H1 (cell line): ENCODE measurements at regions not wholly inside any gene's neighbourhood (a gene's known extent, or its start where the extent isn't known, plus 50 kb on each side); places are given as distances from the start of the nearest gene placed in this dataset.

Experiments
- CTCF ChIA-PET: fragments of 300-600 bp; sonication (Branson Sonifier 250); formaldehyde crosslinking; loops from one replicate; lab custom pipeline; 2021; ENCODE audit not compliant: partially characterized antibody; lab: Charles Lee
- POLR2A ChIA-PET: fragments of 300-600 bp; sonication (Branson Sonifier 250); formaldehyde crosslinking; loops from one replicate; lab custom pipeline; 2021; ENCODE audit warnings: inconsistent platforms; ENCODE audit not compliant: partially characterized antibody; lab: Charles Lee
- DNase-seq, 2 experiments: peaks; one replicate each; pipeline versions ENCODE4 v3.0.0 to v3.0.0-alpha.2; 2010 to 2022; ENCODE audit warnings: low spot score in 2 of 2, low read depth in 1 of 2, mixed read lengths in 1 of 2
- FAIRE-seq: peaks from 2 replicates; lab custom pipeline; 2011; peaks lifted over from hg19 to GRCh38; lab: Jason Lieb, UNC
- H2AFZ ChIP-seq: 2 replicates; pipeline ENCODE4 v1.8.1; 2012; ENCODE audit warnings: low read length, inconsistent platforms
- H2AK5ac ChIP-seq: 2 replicates; pipeline ENCODE4 v1.6.1; 2013; ENCODE audit warnings: low read depth, low read length
- H2BK120ac ChIP-seq: replicated peaks from 2 replicates; pipeline ENCODE3; 2013; ENCODE audit warnings: low read depth, low read length, inconsistent platforms
- H2BK12ac ChIP-seq: 2 replicates; pipeline ENCODE4 v1.6.1; 2013; ENCODE audit warnings: low read depth, low read length
- H2BK15ac ChIP-seq: 2 replicates; pipeline ENCODE4 v1.6.1; 2013; ENCODE audit warnings: low read length
- H2BK20ac ChIP-seq: 2 replicates; pipeline ENCODE4 v1.6.1; 2013; ENCODE audit warnings: low read length
- H2BK5ac ChIP-seq: 2 replicates; pipeline ENCODE4 v1.6.1; 2013; ENCODE audit warnings: low read depth, low read length
- H3K14ac ChIP-seq: 2 replicates; pipeline ENCODE4 v1.6.1; 2013; ENCODE audit warnings: inconsistent platforms; ENCODE audit not compliant: insufficient read length
- H3K18ac ChIP-seq: 2 replicates; pipeline ENCODE4 v1.6.1; 2013; ENCODE audit warnings: low read length; ENCODE audit errors: extremely low read depth
- H3K23ac ChIP-seq: 2 replicates; pipeline ENCODE4 v1.6.1; 2013; ENCODE audit warnings: inconsistent platforms; ENCODE audit not compliant: insufficient read length
- H3K23me2 ChIP-seq: 2 replicates; pipeline ENCODE4 v1.6.1; 2013; ENCODE audit warnings: low read depth, low read length
- H3K27ac ChIP-seq: 2 replicates; pipeline ENCODE4 v1.6.1; 2011; ENCODE audit warnings: low read depth, low read length, inconsistent platforms
- H3K27me3 ChIP-seq, 4 experiments: replicated peaks in 1 of 4; 1 replicate in 1 of 4; 2 replicates in 3 of 4; pipeline versions ENCODE4 v1.6.1 to v1.8.1; 2011 to 2013; ENCODE audit warnings: low read length in 3 of 4, mild to moderate bottlenecking in 3 of 4, inconsistent platforms in 2 of 4, mixed read lengths in 2 of 4, moderate library complexity in 1 of 4; ENCODE audit not compliant: control insufficient read depth in 3 of 4, insufficient read depth in 3 of 4; ENCODE audit errors: extremely low read depth in 1 of 4
- H3K36me3 ChIP-seq, 4 experiments: 2 replicates each; pipeline versions ENCODE4 v1.6.1 to v1.8.1; 2011 to 2013; ENCODE audit warnings: mild to moderate bottlenecking in 4 of 4, low read length in 3 of 4, moderate library complexity in 2 of 4, control low read depth in 1 of 4, inconsistent platforms in 1 of 4; ENCODE audit not compliant: insufficient read depth in 4 of 4, control insufficient read depth in 2 of 4
- H3K4ac ChIP-seq: replicated peaks from 2 replicates; pipeline ENCODE3; 2013; ENCODE audit warnings: low read length, low read depth, mixed read lengths, inconsistent platforms; ENCODE audit not compliant: insufficient read length
- H3K4me1 ChIP-seq, 4 experiments: replicated peaks in 1 of 4; 1 replicate in 1 of 4; 2 replicates in 3 of 4; pipeline versions ENCODE4 v1.6.1 to v1.8.1; 2011 to 2013; ENCODE audit warnings: low read length in 3 of 4, inconsistent platforms in 2 of 4, mixed read lengths in 1 of 4; ENCODE audit not compliant: insufficient read depth in 4 of 4, control insufficient read depth in 3 of 4
- H3K4me2 ChIP-seq, 2 experiments: 2 replicates each; pipeline versions ENCODE4 v1.6.1 to v1.8.1; 2011 to 2013; ENCODE audit warnings: low read depth in 2 of 2, low read length in 2 of 2, control low read depth in 1 of 2, inconsistent platforms in 1 of 2, mild to moderate bottlenecking in 1 of 2; ENCODE audit not compliant: insufficient read depth in 1 of 2
- H3K4me3 ChIP-seq, 4 experiments: fragments of 200-600, 300-600 bp in 1 of 4; sonication (generic), shearing (Covaris generic), sonication (Bioruptor Twin) in 1 of 4; 2 replicates each; pipeline versions ENCODE4 v1.5.1 to v1.8.1; 2011 to 2016; ENCODE audit warnings: low read length in 4 of 4, low read depth in 3 of 4, control low read depth in 2 of 4, inconsistent platforms in 2 of 4, mild to moderate bottlenecking in 2 of 4, mixed read lengths in 1 of 4, moderate library complexity in 1 of 4; ENCODE audit not compliant: insufficient read depth in 2 of 4; ENCODE audit errors: extremely low read depth in 1 of 4
- H3K56ac ChIP-seq: replicated peaks from 2 replicates; pipeline ENCODE3; 2013; ENCODE audit warnings: low read depth, mild to moderate bottlenecking, mixed read lengths, low read length, inconsistent platforms; ENCODE audit not compliant: insufficient read length
- H3K79me1 ChIP-seq: 2 replicates; pipeline ENCODE4 v1.6.1; 2013; ENCODE audit warnings: low read depth, low read length, control low read depth
- H3K79me2 ChIP-seq, 2 experiments: 2 replicates each; pipeline versions ENCODE4 v1.6.1 to v1.8.1; 2012 to 2013; ENCODE audit warnings: low read length in 2 of 2, mild to moderate bottlenecking in 2 of 2, inconsistent platforms in 1 of 2; ENCODE audit not compliant: insufficient read depth in 2 of 2, control insufficient read depth in 1 of 2
- H3K9ac ChIP-seq, 4 experiments: replicated peaks in 1 of 4; 1 replicate in 1 of 4; 2 replicates in 3 of 4; pipeline versions ENCODE4 v1.6.1 to v1.8.1; 2011 to 2013; ENCODE audit warnings: low read depth in 3 of 4, low read length in 3 of 4, control low read depth in 2 of 4, mild to moderate bottlenecking in 2 of 4, moderate library complexity in 2 of 4, inconsistent platforms in 1 of 4; ENCODE audit errors: extremely low read depth in 1 of 4
- H3K9me3 ChIP-seq, 2 experiments: 2 replicates each; pipeline versions ENCODE4 v1.6.1 to v1.8.1; 2012 to 2013; ENCODE audit warnings: mild to moderate bottlenecking in 2 of 2, moderate library complexity in 2 of 2, control low read depth in 1 of 2, inconsistent platforms in 1 of 2, low read depth in 1 of 2, low read length in 1 of 2, mixed read lengths in 1 of 2; ENCODE audit not compliant: insufficient read depth in 2 of 2
- H4K20me1 ChIP-seq, 2 experiments: replicated peaks in 1 of 2; 2 replicates each; pipeline versions ENCODE3 to v1.8.1; 2011 to 2013; ENCODE audit warnings: inconsistent platforms in 2 of 2, low read length in 2 of 2, mild to moderate bottlenecking in 1 of 2; ENCODE audit not compliant: insufficient read depth in 2 of 2, control insufficient read depth in 1 of 2
- H4K5ac ChIP-seq: 2 replicates; pipeline ENCODE4 v1.6.1; 2013; ENCODE audit warnings: low read length, low read depth, mixed read lengths, inconsistent platforms; ENCODE audit not compliant: insufficient read length
- H4K8ac ChIP-seq: 2 replicates; pipeline ENCODE4 v1.8.0; 2013; ENCODE audit warnings: mild to moderate bottlenecking, moderate library complexity, low read length, inconsistent platforms; ENCODE audit not compliant: insufficient read depth; ENCODE audit errors: extremely low read depth
- H4K91ac ChIP-seq: replicated peaks from 2 replicates; pipeline ENCODE3; 2013; ENCODE audit warnings: low read length, mixed read lengths, inconsistent platforms; ENCODE audit not compliant: insufficient read length
- MAFK ChIP-seq: IDR thresholded peaks from 2 replicates; pipeline ENCODE4 v1.6.1; 2012; ENCODE audit warnings: low read depth, mild to moderate bottlenecking, improper control_type of control experiment, low read length
- RAD21 ChIP-seq, 2 experiments: IDR thresholded peaks in 1 of 2; conservative IDR thresholded peaks in 1 of 2; 2 replicates each; pipeline ENCODE4 v1.6.1; 2011; ENCODE audit warnings: low read depth in 2 of 2, low read length in 2 of 2, improper control_type of control experiment in 1 of 2, inconsistent platforms in 1 of 2, mild to moderate bottlenecking in 1 of 2, moderate library complexity in 1 of 2
- WGBS, 2 experiments: shearing (Covaris generic) in 1 of 2; methylation state at CpG; one replicate each; pipeline versions ENCODE4 v1.1.6 to v1.1.7; 2013 to 2015; ENCODE audit warnings: low lambda C conversion rate in 2 of 2, mixed read lengths in 2 of 2, inconsistent platforms in 1 of 2, low coverage in 1 of 2, missing lambda C conversion rate in 1 of 2; ENCODE audit not compliant: insufficient replicate concordance in 2 of 2, insufficient coverage in 1 of 2, insufficient read length in 1 of 2; ENCODE audit errors: extremely low coverage in 1 of 2, missing lambda C conversion rate in 1 of 2; 5-methylcytosine and 5-hydroxymethylcytosine counted together

- H3K23me2 ChIP-seq, result no peaks in the 10 kb centered on the region; the same call in 1 of the 2 replicates
- no peaks in the 10 kb centered on the region for H3K27me3 ChIP-seq
- no peak overlapping the region for H4K5ac ChIP-seq
- H2AFZ ChIP-seq, result no peak overlapping the region
- H4K20me1 ChIP-seq, result no peaks in the 10 kb centered on the region
- H3K23ac ChIP-seq, result no peak overlapping the region
- no peak overlapping the region for H2BK20ac ChIP-seq
- no peak overlapping the region for H3K14ac ChIP-seq
- H3K9ac ChIP-seq, result no peak overlapping the region
- no peaks in the 10 kb centered on the region for H3K79me1 ChIP-seq
- no peak overlapping the region for H2BK15ac ChIP-seq
- no peak for DNase-seq
- no peaks in the 10 kb centered on the region for H3K79me2 ChIP-seq
- WGBS, 2 experiments, result 93% methylated on average over 3 of the region's 3 CpGs; no CpG with 5 or more reads in 1 of the 2 experiments
- ChIA-PET POLR2A (no interaction called here), CTCF (interaction anchor here (1.5 kb wide), 1 partner anchor 13 kb away, joined by 3 read pairs; no protein-coding TSS in a partner anchor)
- no peak overlapping the region for H3K4me3 ChIP-seq
- no peaks in the 10 kb centered on the region; a peak in 1 of 4 replicates for H3K9me3 ChIP-seq
- H3K4ac ChIP-seq, result no peak overlapping the region
- no peaks in the 10 kb centered on the region for H3K36me3 ChIP-seq
- H3K4me2 ChIP-seq, result no peak overlapping the region
- H2BK5ac ChIP-seq, result no peak overlapping the region
- H3K18ac ChIP-seq, result no peak overlapping the region
- H3K27ac ChIP-seq, result no peak overlapping the region
- H2AK5ac ChIP-seq, result no peak overlapping the region
- H2BK12ac ChIP-seq, result no peak overlapping the region
- H3K56ac ChIP-seq, result no peak overlapping the region
- H3K4me1 ChIP-seq, result no peaks in the 10 kb centered on the region
- FAIRE-seq, result no peak
- H4K91ac ChIP-seq, result no peak overlapping the region
- peak; percentile 52; the same call in 1 of the 2 replicates for TF ChIP-seq MAFK
- no peak for TF ChIP-seq RAD21 (IDR thresholded peaks at IDR 0.05 in 1 of 2, conservative IDR thresholded peaks at IDR 0.05 in 1 of 2; ENCODE audit: low read depth in 2 of 2, low read length in 2 of 2)
- H2BK120ac ChIP-seq, result no peak overlapping the region
- no peak overlapping the region for H4K8ac ChIP-seq
These were observed 61.9 kb upstream of the MAGI2 start for GRCh38 chr7:79515358-79515757.
